ENCODE measurements at regions not wholly inside any gene's neighbourhood (a gene's known extent, or its start where the extent isn't known, plus 50 kb on each side); places are given as distances from the start of the nearest gene placed in this dataset.

- no peak for DNase-seq (ENCODE audit: extremely low spot score, unreplicated experiment)
- H3K36me3 Mint-ChIP-seq (ENCODE audit: unreplicated experiment) = no peaks in the 10 kb centered on the region
- H3K4me1 Mint-ChIP-seq (ENCODE audit: unreplicated experiment) = no peaks in the 10 kb centered on the region
- no peaks in the 10 kb centered on the region for H3K27me3 Mint-ChIP-seq (ENCODE audit: unreplicated experiment)
- peaks cover 25% of the 10 kb centered on the region for H3K9me3 Mint-ChIP-seq (ENCODE audit: unreplicated experiment)
- TF ChIP-seq CTCF (IDR thresholded peaks at IDR 0.05) = no peak
- H3K27ac Mint-ChIP-seq (ENCODE audit: unreplicated experiment) = no peak overlapping the region
- H3K4me3 Mint-ChIP-seq (ENCODE audit: unreplicated experiment) = no peak overlapping the region
These were observed 110.3 kb upstream of the CNTN1 start for GRCh38 chr12:40581889-40582288.

- TF ChIP-seq CTCF (IDR thresholded peaks at IDR 0.05) = no peak
- no peak overlapping the region for H3K4me3 Mint-ChIP-seq (ENCODE audit: unreplicated experiment)
- H3K27me3 Mint-ChIP-seq (ENCODE audit: unreplicated experiment) = no peaks in the 10 kb centered on the region
- H3K9me3 Mint-ChIP-seq (ENCODE audit: unreplicated experiment) = peaks cover 23% of the 10 kb centered on the region
- H3K27ac Mint-ChIP-seq (ENCODE audit: unreplicated experiment) = no peak overlapping the region
- H3K36me3 Mint-ChIP-seq (ENCODE audit: unreplicated experiment) = no peaks in the 10 kb centered on the region
- no peaks in the 10 kb centered on the region for H3K4me1 Mint-ChIP-seq (ENCODE audit: unreplicated experiment)
- DNase-seq (ENCODE audit: extremely low spot score, unreplicated experiment) = no peak
These were observed 108.5 kb upstream of the CNTN1 start for GRCh38 chr12:40583743-40584142.

GRCh38 chr12:40584763-40585162 lies 107.5 kb upstream of the CNTN1 start:
- no peak for TF ChIP-seq CTCF (IDR thresholded peaks at IDR 0.05)
- Mint-ChIP-seq H3K9me3 (ENCODE audit: unreplicated experiment) (peaks cover 26% of the 10 kb centered on the region), H3K4me3 (ENCODE audit: unreplicated experiment) (no peak overlapping the region), H3K4me1 (ENCODE audit: unreplicated experiment) (no peaks in the 10 kb centered on the region), H3K27ac (ENCODE audit: unreplicated experiment) (no peak overlapping the region), H3K36me3 (ENCODE audit: unreplicated experiment) (no peaks in the 10 kb centered on the region), H3K27me3 (ENCODE audit: unreplicated experiment) (no peaks in the 10 kb centered on the region)
- no peak for DNase-seq (ENCODE audit: extremely low spot score, unreplicated experiment)

- Mint-ChIP-seq H3K27ac (ENCODE audit: unreplicated experiment) (no peak overlapping the region), H3K4me3 (ENCODE audit: unreplicated experiment) (no peak overlapping the region), H3K4me1 (ENCODE audit: unreplicated experiment) (no peaks in the 10 kb centered on the region), H3K9me3 (ENCODE audit: unreplicated experiment) (peaks cover 27% of the 10 kb centered on the region), H3K36me3 (ENCODE audit: unreplicated experiment) (no peaks in the 10 kb centered on the region), H3K27me3 (ENCODE audit: unreplicated experiment) (no peaks in the 10 kb centered on the region)
- TF ChIP-seq CTCF (IDR thresholded peaks at IDR 0.05) = no peak
- DNase-seq (ENCODE audit: extremely low spot score, unreplicated experiment) = no peak
These were observed 105.4 kb upstream of the CNTN1 start for GRCh38 chr12:40586823-40587222.

GRCh38 chr12:40587421-40587820 lies 104.8 kb upstream of the CNTN1 start:
- Mint-ChIP-seq H3K4me1 (ENCODE audit: unreplicated experiment) (no peaks in the 10 kb centered on the region), H3K4me3 (ENCODE audit: unreplicated experiment) (no peak overlapping the region), H3K27ac (ENCODE audit: unreplicated experiment) (no peak overlapping the region), H3K9me3 (ENCODE audit: unreplicated experiment) (peaks cover 27% of the 10 kb centered on the region), H3K27me3 (ENCODE audit: unreplicated experiment) (no peaks in the 10 kb centered on the region), H3K36me3 (ENCODE audit: unreplicated experiment) (no peaks in the 10 kb centered on the region)
- DNase-seq (ENCODE audit: extremely low spot score, unreplicated experiment) = no peak
- no peak for TF ChIP-seq CTCF (IDR thresholded peaks at IDR 0.05)
